ENCODE measurements at regions not wholly inside any gene's neighbourhood (a gene's known extent, or its start where the extent isn't known, plus 50 kb on each side); places are given as distances from the start of the nearest gene placed in this dataset.

GRCh38 chr2:193824474-193824873, 1629.7 kb upstream of the TMEFF2 start:
- no peak for TF ChIP-seq CTCF (IDR thresholded peaks at IDR 0.05; ENCODE audit: low read length)
- TF ChIP-seq EZH2phosphoT487 (IDR thresholded peaks at IDR 0.05; ENCODE audit: low read length): no peak
- no peak for TF ChIP-seq EZH2 (optimal IDR thresholded peaks at IDR 0.05; ENCODE audit: low read depth, low read length)
